GM12872 (cell line): ENCODE measurements at regions not wholly inside any gene's neighbourhood (a gene's known extent, or its start where the extent isn't known, plus 50 kb on each side); places are given as distances from the start of the nearest gene placed in this dataset.

ENCODE experiments used
- CTCF ChIP-seq: IDR thresholded peaks from 3 replicates; pipeline ENCODE4 v1.5.1; 2011; ENCODE audit warnings: low read depth, mild to moderate bottlenecking, low read length, moderate library complexity; ENCODE audit not compliant: insufficient read depth

GRCh38 chr7:31284106-31284505, 56.4 kb downstream of the NEUROD6 start:
- no peak for TF ChIP-seq CTCF

DNA sequence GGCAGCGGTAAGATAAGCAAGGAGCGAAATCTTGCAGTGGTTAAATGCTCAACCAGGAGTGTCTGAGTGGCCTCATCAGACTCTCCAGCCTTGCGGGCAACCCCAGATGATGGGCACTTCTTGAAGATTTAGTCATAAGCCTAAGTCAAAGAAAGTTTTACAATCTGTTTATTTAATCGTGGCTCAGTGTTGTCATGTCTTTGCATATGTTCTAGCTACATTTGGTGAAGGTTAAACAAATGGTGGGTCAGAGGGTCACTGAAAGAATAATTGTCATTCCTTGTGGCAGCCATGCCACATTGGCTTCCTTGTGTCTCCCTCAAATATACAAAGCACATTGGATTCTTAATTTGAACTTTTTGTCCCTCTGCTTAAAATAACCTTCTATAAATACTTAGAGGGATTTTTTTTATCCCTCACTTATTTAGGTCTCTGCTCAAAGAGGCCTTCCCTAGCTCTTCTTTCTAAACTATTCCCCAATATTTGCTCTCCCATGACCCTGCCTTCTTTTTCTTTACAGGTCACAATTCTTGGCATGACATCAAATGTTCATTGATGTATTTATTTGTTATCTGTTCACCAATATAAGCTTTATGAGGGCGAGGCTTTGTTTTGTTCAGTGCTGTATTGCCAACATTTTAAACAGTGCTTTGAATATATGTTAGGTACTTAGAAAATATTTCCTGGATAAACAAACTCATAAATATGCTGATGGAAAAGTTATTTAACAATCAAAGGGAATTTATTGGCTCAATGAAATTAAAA, 68.7 kb downstream of the NEUROD6 start:
- TF ChIP-seq CTCF, result no peak

- TF ChIP-seq CTCF, result no peak
Observed at GRCh38 chr7:31267486-31267885, 73.0 kb downstream of the NEUROD6 start.

- no peak for TF ChIP-seq CTCF
Observed at GRCh38 chr7:31263338-31263737, 77.2 kb downstream of the NEUROD6 start.

DNA sequence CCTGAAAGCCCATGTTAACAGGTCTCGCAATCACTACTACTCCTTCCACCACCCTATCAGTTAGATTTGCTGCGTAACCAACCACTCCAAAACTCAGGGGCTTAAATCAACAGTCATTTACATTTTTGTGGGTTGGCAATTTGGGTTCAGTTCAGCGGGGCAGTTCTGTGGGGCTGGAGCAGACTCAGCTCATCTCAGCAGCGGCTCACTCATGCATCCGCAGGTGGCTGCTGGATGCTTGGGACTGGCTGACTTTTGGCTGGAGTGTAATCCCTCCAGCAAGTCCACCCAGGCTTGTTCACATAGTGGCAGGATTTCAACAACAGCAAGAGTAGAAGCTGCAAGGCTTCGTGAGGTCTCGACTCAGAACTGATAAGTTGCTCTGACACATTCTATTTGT, 79.2 kb downstream of the NEUROD6 start:
- TF ChIP-seq CTCF, result no peak

- TF ChIP-seq CTCF, result no peak
Observed at GRCh38 chr7:31260851-31261250, 79.7 kb downstream of the NEUROD6 start.

- TF ChIP-seq CTCF, result no peak
Observed at GRCh38 chr7:31258391-31258790, 82.1 kb downstream of the NEUROD6 start.
